ENCODE measurements at regions not wholly inside any gene's neighbourhood (a gene's known extent, or its start where the extent isn't known, plus 50 kb on each side); places are given as distances from the start of the nearest gene placed in this dataset.

- no peak for TF ChIP-seq CTCF (conservative IDR thresholded peaks at IDR 0.05 in 1 of 2, IDR thresholded peaks at IDR 0.05 in 1 of 2; ENCODE audit: extremely low read depth in 1 of 2, insufficient read depth in 1 of 2, low read depth in 1 of 2, low read length in 2 of 2)
- TF ChIP-seq EZH2 (IDR thresholded peaks at IDR 0.05; ENCODE audit: borderline replicate concordance, low read length): no peak
These were observed 514.4 kb upstream of the LCORL start for GRCh38 chr4:18535948-18536347.
